ENCODE measurements at regions not wholly inside any gene's neighbourhood (a gene's known extent, or its start where the extent isn't known, plus 50 kb on each side); places are given as distances from the start of the nearest gene placed in this dataset.
"Not testable (repeated sequence)": the region's sequence is repeated elsewhere in the genome, so short reads cannot be mapped to it uniquely, and the experiment has no call there.

DNA sequence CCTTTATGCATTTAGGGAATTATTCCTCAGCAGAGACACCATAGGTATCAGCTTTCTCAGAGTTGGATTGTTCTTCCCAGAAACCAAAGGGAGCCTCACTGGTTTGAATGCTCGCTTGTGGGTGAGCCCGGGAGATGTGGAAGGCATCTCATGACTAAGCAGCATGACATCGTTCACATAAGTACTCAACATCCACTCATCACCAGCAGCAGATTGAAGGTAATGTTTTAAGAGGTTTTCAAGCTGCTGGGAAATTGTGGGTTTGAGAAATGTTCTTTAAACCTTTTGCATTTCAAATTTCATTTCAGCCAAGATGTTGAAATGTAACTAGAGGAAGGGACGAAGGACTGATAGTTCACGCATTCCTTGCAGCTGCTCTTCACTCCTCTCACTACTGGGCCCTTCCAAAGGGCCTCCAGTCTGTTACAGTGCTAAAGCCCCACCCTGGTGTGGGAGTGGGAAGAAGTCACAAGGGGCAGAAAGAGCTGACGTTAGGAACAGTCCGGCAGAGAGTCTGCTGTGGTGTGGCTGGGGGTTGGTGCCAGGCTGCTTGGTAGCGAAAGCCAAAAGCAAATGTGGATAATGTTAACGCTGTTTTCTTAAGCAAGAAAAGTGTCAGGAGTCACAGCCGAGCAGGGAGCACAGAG lies 324.5 kb upstream of the EPHA4 start:
- Histone ChIP-seq H3K4me3 (ENCODE audit: low read depth in 1 of 2, low read length in 1 of 2) (no peak overlapping the region), H3K27ac (no peak overlapping the region), H3K4me1 (ENCODE audit: control insufficient read depth in 1 of 2, insufficient read depth in 1 of 2, low read depth in 1 of 2, low read length in 1 of 2) (no peaks in the 10 kb centered on the region), H3K27me3 (no peaks in the 10 kb centered on the region), H3K36me3 (no peaks in the 10 kb centered on the region), H3K9me3 (no peaks in the 10 kb centered on the region)
- TF ChIP-seq, protein P1, sequence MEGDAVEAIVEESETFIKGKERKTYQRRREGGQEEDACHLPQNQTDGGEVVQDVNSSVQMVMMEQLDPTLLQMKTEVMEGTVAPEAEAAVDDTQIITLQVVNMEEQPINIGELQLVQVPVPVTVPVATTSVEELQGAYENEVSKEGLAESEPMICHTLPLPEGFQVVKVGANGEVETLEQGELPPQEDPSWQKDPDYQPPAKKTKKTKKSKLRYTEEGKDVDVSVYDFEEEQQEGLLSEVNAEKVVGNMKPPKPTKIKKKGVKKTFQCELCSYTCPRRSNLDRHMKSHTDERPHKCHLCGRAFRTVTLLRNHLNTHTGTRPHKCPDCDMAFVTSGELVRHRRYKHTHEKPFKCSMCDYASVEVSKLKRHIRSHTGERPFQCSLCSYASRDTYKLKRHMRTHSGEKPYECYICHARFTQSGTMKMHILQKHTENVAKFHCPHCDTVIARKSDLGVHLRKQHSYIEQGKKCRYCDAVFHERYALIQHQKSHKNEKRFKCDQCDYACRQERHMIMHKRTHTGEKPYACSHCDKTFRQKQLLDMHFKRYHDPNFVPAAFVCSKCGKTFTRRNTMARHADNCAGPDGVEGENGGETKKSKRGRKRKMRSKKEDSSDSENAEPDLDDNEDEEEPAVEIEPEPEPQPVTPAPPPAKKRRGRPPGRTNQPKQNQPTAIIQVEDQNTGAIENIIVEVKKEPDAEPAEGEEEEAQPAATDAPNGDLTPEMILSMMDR (IDR thresholded peaks at IDR 0.05): no peak

DNA sequence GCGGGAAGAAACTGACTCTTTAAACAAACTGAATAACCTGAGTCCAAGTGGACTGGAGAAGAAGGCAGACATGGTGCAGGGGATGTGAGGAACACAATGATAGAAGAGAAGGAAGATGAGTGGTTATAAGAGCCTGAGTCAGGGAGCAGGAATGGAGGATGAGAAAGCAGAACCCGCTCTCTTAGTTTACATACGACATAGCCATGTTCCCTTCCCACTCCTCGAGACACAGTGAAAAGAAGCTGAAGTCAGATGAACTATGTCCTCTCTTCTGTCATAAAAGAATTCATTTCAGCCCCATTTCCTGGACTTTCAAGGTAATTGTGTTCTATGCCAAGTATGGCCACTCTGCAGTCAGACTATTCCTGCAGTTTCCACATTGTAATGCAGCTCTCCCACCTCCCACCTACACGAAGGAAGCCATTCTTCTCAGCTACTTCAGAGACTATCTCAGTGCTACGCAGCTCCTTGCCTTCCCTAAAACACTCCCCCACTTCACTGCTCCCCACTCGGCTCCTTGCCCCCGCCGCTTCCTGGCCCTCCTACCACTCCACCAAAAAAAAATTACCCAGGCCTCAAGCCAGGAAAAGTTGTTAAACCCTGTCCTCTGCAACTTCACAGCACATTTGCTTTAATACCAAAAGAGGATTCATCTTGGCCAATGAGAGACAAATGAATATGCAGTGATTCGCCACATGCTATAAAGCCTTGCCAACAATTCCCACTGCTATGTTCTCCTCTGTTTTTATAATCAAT lies 323.4 kb upstream of the EPHA4 start:
- no peaks in the 10 kb centered on the region for H3K4me1 ChIP-seq (ENCODE audit: control insufficient read depth in 1 of 2, insufficient read depth in 1 of 2, low read depth in 1 of 2, low read length in 1 of 2)
- H3K27ac ChIP-seq: no peak overlapping the region
- TF ChIP-seq, protein P1 (IDR thresholded peaks at IDR 0.05): no peak
- H3K27me3 ChIP-seq: no peaks in the 10 kb centered on the region
- H3K4me3 ChIP-seq (ENCODE audit: low read depth in 1 of 2, low read length in 1 of 2): no peak overlapping the region
- H3K9me3 ChIP-seq: no peaks in the 10 kb centered on the region
- H3K36me3 ChIP-seq: no peaks in the 10 kb centered on the region

DNA sequence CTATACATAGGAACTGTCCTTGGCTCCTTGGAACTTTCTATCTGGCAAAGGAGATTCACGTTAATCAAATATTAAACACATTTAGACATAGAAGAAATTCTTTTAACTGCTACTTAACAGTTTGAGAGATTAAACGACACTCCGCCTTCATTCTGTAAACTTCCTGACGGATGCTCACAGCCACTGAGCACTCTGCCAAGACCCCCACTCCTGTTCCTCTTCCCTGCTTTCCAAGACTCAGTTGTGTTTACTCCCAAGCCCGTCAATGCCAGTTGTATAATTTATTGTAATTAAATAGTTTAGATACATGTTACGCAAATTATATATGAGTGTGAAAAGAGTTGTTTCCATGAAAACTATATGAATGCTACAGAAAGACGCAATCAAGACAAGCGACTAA lies 321.4 kb upstream of the EPHA4 start:
- no peaks in the 10 kb centered on the region for H3K27me3 ChIP-seq
- TF ChIP-seq, protein P1 (IDR thresholded peaks at IDR 0.05): no peak
- no peaks in the 10 kb centered on the region for H3K9me3 ChIP-seq
- H3K4me1 ChIP-seq (ENCODE audit: control insufficient read depth in 1 of 2, insufficient read depth in 1 of 2, low read depth in 1 of 2, low read length in 1 of 2): no peaks in the 10 kb centered on the region
- no peaks in the 10 kb centered on the region for H3K36me3 ChIP-seq
- H3K27ac ChIP-seq: no peak overlapping the region
- H3K4me3 ChIP-seq (ENCODE audit: low read depth in 1 of 2, low read length in 1 of 2): no peak overlapping the region

DNA sequence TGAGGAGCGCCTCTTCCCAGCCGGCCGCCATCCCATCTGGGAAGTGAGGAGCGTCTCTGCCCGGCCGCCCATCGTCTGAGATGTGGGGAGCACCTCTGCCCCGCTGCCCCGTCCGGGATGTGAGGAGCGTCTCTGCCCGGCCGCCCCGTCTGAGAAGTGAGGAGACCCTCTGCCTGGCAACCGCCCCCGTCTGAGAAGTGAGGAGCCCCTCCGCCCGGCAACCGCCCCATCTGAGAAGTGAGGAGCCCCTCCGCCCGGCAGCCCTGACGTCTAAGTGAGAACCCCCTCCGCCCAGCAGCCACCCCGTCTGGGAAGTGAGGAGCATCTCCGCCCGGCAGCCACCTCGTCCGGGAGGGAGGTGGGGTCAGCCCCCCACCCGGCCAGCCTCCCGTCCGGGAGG lies 319.9 kb upstream of the EPHA4 start:
- H3K4me3 ChIP-seq (ENCODE audit: low read depth in 1 of 2, low read length in 1 of 2); H3K9me3 ChIP-seq; H3K27ac ChIP-seq; H3K4me1 ChIP-seq (ENCODE audit: control insufficient read depth in 1 of 2, insufficient read depth in 1 of 2, low read depth in 1 of 2, low read length in 1 of 2); H3K36me3 ChIP-seq; H3K27me3 ChIP-seq: not testable (repeated sequence)

DNA sequence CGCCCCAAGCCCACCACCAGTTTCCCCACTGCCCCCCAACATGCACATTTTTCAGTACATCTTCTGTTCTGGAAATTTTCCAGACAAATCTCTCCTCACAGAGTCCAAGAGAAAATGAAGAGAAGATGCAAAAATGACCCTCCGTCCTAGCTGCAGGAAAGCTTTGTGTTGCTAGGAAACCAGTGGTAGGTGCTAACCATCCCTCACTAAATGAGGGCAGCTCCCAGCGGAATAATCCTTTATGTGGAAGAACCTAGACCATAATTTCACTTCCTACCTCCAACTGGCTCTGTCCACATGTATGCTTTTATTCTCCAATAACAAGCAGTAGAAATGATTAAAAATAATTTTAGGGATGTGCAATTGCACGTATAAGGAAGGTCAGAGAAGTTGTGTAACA lies 311.9 kb upstream of the EPHA4 start:
- no peaks in the 10 kb centered on the region for H3K27me3 ChIP-seq
- H3K9me3 ChIP-seq: no peaks in the 10 kb centered on the region
- H3K36me3 ChIP-seq: no peaks in the 10 kb centered on the region
- H3K4me1 ChIP-seq (ENCODE audit: control insufficient read depth in 1 of 2, insufficient read depth in 1 of 2, low read depth in 1 of 2, low read length in 1 of 2): no peaks in the 10 kb centered on the region
- H3K27ac ChIP-seq: no peak overlapping the region
- no peak overlapping the region for H3K4me3 ChIP-seq (ENCODE audit: low read depth in 1 of 2, low read length in 1 of 2)
- TF ChIP-seq, protein P1 (IDR thresholded peaks at IDR 0.05): no peak

DNA sequence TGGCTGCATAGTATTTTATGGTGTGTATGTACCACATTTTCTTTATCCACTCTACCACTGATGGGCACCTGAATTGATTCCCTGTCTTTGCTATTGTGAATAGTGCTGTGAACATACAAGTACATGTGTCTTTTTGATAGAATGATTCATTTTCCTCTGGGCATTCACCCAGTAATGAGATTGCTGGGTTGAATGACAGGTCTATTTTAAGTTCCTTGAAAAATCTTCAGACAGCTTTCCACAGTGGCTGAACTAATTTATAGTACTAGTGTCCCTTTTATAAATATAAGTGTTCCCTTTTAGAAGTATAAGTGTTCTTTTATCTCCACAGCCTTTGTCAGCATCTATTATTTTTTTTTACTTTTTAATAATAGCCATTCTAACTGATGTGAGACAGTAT lies 303.9 kb upstream of the EPHA4 start:
- Histone ChIP-seq H3K4me1 (ENCODE audit: control insufficient read depth in 1 of 2, insufficient read depth in 1 of 2, low read depth in 1 of 2, low read length in 1 of 2) (no peaks in the 10 kb centered on the region), H3K9me3 (no peaks in the 10 kb centered on the region), H3K36me3 (no peaks in the 10 kb centered on the region), H3K4me3 (ENCODE audit: low read depth in 1 of 2, low read length in 1 of 2) (no peak overlapping the region), H3K27ac (no peak overlapping the region), H3K27me3 (no peaks in the 10 kb centered on the region)
- TF ChIP-seq, protein P1 (IDR thresholded peaks at IDR 0.05): no peak

Measured in neutrophil (primary cell).